ENCODE measurements at regions not wholly inside any gene's neighbourhood (a gene's known extent, or its start where the extent isn't known, plus 50 kb on each side); places are given as distances from the start of the nearest gene placed in this dataset.

DNA sequence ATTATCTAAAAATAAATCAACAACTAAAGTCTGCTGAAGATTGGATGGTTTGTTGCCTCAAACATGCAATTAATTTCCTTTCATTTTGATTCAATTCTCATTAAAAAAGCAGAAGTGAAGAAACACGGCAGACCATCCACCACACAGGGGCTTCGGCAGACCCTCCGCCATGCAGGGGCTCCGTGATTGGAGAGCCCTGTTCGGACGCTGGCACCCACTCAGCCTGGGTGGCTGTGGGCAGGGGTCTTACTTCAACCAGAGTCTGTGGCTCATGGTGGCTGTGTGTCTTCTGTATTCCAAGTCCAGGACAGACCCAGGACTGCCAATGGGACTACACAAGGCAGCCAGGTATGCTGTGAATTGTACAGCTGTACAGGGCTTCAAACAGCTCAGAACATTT lies 86.9 kb upstream of the FRMD1 start:
- intact Hi-C loops (cut with micrococcal nuclease), result no loop called here
- Histone ChIP-seq H2AFZ (ENCODE audit: insufficient read depth, low read depth, low read length, poor library complexity, severe bottlenecking) (no peak overlapping the region), H3K4me3 (ENCODE audit: control extremely low read depth in 1 of 5, extremely low read depth in 1 of 5, insufficient read depth in 1 of 5, low read depth in 2 of 5, low read length in 4 of 5) (no peak overlapping the region), H3K79me2 (ENCODE audit: control insufficient read depth, insufficient read depth, low read length) (no peaks in the 10 kb centered on the region), H3K9me3 (ENCODE audit: control extremely low read depth in 1 of 3, control insufficient read depth in 2 of 3, insufficient read depth in 1 of 3, low read length in 2 of 3) (peaks cover 0 to 26% (median 5%) of the 10 kb centered on the region in 3 donors), H3K36me3 (replicated peaks in 1 of 2; ENCODE audit: control extremely low read depth in 1 of 2, control insufficient read depth in 1 of 2, extremely low read depth in 1 of 2, insufficient read depth in 2 of 2, low read length in 1 of 2) (no peaks in the 10 kb centered on the region), H3K4me1 (ENCODE audit: control insufficient read depth in 2 of 2, insufficient read depth in 2 of 2, low read length in 2 of 2) (no peaks in the 10 kb centered on the region), H3K27me3 (replicated peaks in 1 of 4; ENCODE audit: control extremely low read depth in 1 of 4, control insufficient read depth in 3 of 4, insufficient read depth in 4 of 4, low read length in 3 of 4) (no peaks in the 10 kb centered on the region), H3K27ac (ENCODE audit: low read length in 2 of 2) (no peak overlapping the region), H3K4me2 (replicated peaks; ENCODE audit: low read depth, low read length, poor library complexity, severe bottlenecking) (no peak overlapping the region), H4K20me1 (ENCODE audit: control insufficient read depth, insufficient read depth, low read length, poor library complexity, severe bottlenecking) (no peaks in the 10 kb centered on the region), H3K9ac (ENCODE audit: low read length) (no peak overlapping the region)
- Mint-ChIP-seq H3K4me3 (no peak overlapping the region), H3K4me1 (no peaks in the 10 kb centered on the region), H3K27me3 (no peaks in the 10 kb centered on the region), H3K27ac (no peak overlapping the region), H3K9me3 (ENCODE audit: insufficient read depth) (no peaks in the 10 kb centered on the region)
- ATAC-seq (ENCODE audit: low read depth) (no peak), DNase-seq (no peak)
- CTCF ChIA-PET, result no interaction called here
- WGBS (ENCODE audit: insufficient coverage), result 97% methylated on average over 4 of the region's 6 CpGs
- POLR2A ChIA-PET, result no interaction called here
- TF ChIP-seq CTCF (IDR thresholded peaks at IDR 0.05), result no peak
- no peak for TF ChIP-seq EZH2 (IDR thresholded peaks at IDR 0.05; ENCODE audit: borderline replicate concordance, insufficient read depth, low read depth, low read length, poor library complexity, severe bottlenecking)

- Histone ChIP-seq H3K4me3 (ENCODE audit: control extremely low read depth in 1 of 5, extremely low read depth in 1 of 5, insufficient read depth in 1 of 5, low read depth in 2 of 5, low read length in 4 of 5) (no peak overlapping the region), H4K20me1 (ENCODE audit: control insufficient read depth, insufficient read depth, low read length, poor library complexity, severe bottlenecking) (no peaks in the 10 kb centered on the region), H3K4me1 (ENCODE audit: control insufficient read depth in 2 of 2, insufficient read depth in 2 of 2, low read length in 2 of 2) (no peaks in the 10 kb centered on the region), H3K9ac (ENCODE audit: low read length) (no peak overlapping the region), H3K4me2 (replicated peaks; ENCODE audit: low read depth, low read length, poor library complexity, severe bottlenecking) (no peak overlapping the region), H3K27me3 (replicated peaks in 1 of 4; ENCODE audit: control extremely low read depth in 1 of 4, control insufficient read depth in 3 of 4, insufficient read depth in 4 of 4, low read length in 3 of 4) (no peaks in the 10 kb centered on the region), H3K79me2 (ENCODE audit: control insufficient read depth, insufficient read depth, low read length) (no peaks in the 10 kb centered on the region), H3K27ac (ENCODE audit: low read length in 2 of 2) (no peak overlapping the region), H2AFZ (ENCODE audit: insufficient read depth, low read depth, low read length, poor library complexity, severe bottlenecking) (no peak overlapping the region), H3K9me3 (ENCODE audit: control extremely low read depth in 1 of 3, control insufficient read depth in 2 of 3, insufficient read depth in 1 of 3, low read length in 2 of 3) (peaks cover 0 to 26% (median 5%) of the 10 kb centered on the region in 3 donors), H3K36me3 (replicated peaks in 1 of 2; ENCODE audit: control extremely low read depth in 1 of 2, control insufficient read depth in 1 of 2, extremely low read depth in 1 of 2, insufficient read depth in 2 of 2, low read length in 1 of 2) (no peaks in the 10 kb centered on the region)
- Mint-ChIP-seq H3K4me3 (no peak overlapping the region), H3K4me1 (no peaks in the 10 kb centered on the region), H3K27ac (no peak overlapping the region), H3K27me3 (no peaks in the 10 kb centered on the region), H3K9me3 (ENCODE audit: insufficient read depth) (no peaks in the 10 kb centered on the region)
- intact Hi-C loops (cut with micrococcal nuclease), result no loop called here
- CTCF ChIA-PET, result interaction anchor here (1.2 kb wide), 1 partner anchor 8 kb away, joined by 4 read pairs; no protein-coding TSS in a partner anchor
- DNase-seq (no peak), ATAC-seq (ENCODE audit: low read depth) (no peak)
- TF ChIP-seq EZH2 (IDR thresholded peaks at IDR 0.05; ENCODE audit: borderline replicate concordance, insufficient read depth, low read depth, low read length, poor library complexity, severe bottlenecking), result no peak
- POLR2A ChIA-PET, result no interaction called here
- WGBS (ENCODE audit: insufficient coverage), result 96% methylated on average over 6 of the region's 9 CpGs
Observed at GRCh38 chr6:168165373-168165772, 86.4 kb upstream of the FRMD1 start.
